ENCODE measurements at regions not wholly inside any gene's neighbourhood (a gene's known extent, or its start where the extent isn't known, plus 50 kb on each side); places are given as distances from the start of the nearest gene placed in this dataset.

DNA sequence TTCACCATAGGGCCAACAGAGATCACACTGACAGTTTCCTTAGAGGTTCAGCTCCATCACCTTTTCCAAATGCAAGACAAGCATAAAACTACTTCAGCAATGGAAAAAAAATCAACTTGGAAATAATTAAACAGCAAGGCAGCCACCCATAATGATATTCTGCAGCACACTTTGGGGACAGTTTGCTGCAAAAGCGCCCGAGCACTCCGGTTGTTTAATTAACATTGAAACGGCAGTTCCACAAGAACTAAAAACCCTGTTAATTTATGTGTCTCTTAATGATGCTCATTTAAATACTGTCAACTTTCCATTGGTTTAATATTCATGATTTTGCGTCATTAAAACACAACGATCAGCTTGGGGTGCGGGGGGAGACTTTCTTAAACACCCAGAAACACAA is 153.2 kb downstream of the ELAVL4 start:
- TF ChIP-seq JUND (IDR thresholded peaks at IDR 0.05; ENCODE audit: low read depth), result no peak
- DNase-seq (ENCODE audit: low read depth in 1 of 2, low spot score in 1 of 2), result no peak
- in situ Hi-C loops (cut with HindIII; ENCODE audit: low pct_unique_long_range_greater_than_20kb, low sequenced_read_pairs), result no loop called here

DNA sequence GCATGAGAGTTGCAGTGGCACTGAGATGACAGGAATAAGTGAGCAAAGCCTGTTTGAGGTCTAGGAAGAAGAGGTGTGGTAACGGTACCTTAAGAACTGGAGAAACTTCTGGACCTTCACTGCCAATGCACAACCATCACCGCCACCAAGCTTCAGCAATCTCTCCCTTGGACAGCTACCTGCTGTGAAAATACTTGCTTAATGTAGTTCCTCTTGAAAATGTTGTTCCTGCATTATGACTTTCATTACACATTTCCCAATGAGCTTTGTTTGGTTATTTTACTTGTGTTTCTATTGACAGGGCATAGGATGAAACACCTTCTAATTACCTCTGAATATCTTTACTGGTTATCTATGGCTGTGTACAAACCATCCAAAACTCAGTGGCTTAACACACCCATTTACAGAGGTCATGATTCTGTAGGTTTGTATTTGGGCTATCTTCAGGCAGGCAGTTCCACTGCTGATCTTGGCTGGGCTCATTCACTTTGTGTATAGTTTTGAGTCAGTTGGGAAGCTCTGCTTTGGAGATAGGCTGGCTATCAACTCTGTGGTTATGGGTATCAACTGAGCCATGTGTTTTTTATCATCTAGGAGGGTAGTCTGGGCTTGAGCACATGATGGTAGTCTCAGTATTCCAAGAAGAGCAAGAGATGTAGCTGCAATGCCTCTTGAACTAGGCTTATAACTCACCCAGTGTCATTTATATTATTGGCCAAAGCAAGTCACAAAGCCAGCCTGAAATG is 149.4 kb downstream of the ELAVL4 start:
- DNase-seq (ENCODE audit: low read depth in 1 of 2, low spot score in 1 of 2), result no peak
- in situ Hi-C loops (cut with HindIII; ENCODE audit: low pct_unique_long_range_greater_than_20kb, low sequenced_read_pairs), result no loop called here
- no peak for TF ChIP-seq JUND (IDR thresholded peaks at IDR 0.05; ENCODE audit: low read depth)

DNA sequence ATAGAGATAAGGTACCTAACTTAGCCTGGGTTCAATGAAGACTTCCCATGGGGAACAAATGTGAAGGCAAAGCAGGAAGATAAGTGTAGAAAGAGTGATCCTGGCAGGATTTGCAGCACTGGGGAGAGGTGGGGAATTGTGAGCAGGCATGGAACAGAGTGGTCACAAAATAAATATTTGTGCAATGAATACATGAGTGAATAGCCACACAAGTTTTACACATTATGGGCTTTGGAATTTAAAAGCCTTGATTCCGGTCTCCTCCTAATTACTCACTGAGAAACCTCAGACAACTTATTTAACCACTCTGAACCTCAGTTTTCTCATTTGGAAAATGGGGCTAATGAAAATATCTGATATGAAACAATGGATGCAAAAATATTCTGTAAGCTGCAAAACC is 148.3 kb downstream of the ELAVL4 start:
- in situ Hi-C loops (cut with HindIII; ENCODE audit: low pct_unique_long_range_greater_than_20kb, low sequenced_read_pairs), result no loop called here
- no peak for DNase-seq (ENCODE audit: low read depth in 1 of 2, low spot score in 1 of 2)

More for the DNA sequence above, 148.3 kb downstream of the ELAVL4 start:
- TF ChIP-seq JUND (IDR thresholded peaks at IDR 0.05; ENCODE audit: low read depth), result no peak

Measured in T47D (cell line).